HG03521 (cell line): ENCODE measurements at regions not wholly inside any gene's neighbourhood (a gene's known extent, or its start where the extent isn't known, plus 50 kb on each side); places are given as distances from the start of the nearest gene placed in this dataset.
A peak's percentile ranks its signal among the peaks of the same experiment; 100 is the strongest.

ENCODE experiments used
- ATAC-seq: cut with Tn5 transposase; IDR thresholded peaks from one replicate; pipeline ENCODE4 v1.9.1; 2021; ENCODE audit warnings: mild to moderate bottlenecking, moderate library complexity; ENCODE audit not compliant: unreplicated experiment

DNA sequence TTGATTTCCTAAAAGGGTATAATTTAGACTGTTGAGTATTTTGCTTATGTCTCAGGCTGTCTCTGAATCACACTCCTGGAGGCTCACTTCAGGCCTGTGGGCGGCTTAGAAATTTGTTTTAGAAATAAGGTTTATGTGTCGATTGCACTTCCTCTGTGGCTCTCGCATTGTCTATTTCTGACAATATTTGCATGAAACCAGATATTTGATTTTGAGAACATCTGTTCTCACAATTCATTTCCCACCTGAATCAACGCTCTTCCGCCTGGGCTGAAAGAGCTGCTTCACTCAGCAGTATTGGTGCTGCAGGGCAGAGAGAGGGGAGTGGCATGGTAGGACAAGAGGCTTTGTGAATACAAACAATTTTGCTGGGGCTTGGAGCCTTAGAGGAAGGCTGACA, 262.0 kb downstream of the ADRA2A start:
- ATAC-seq, result peak; percentile 90

DNA sequence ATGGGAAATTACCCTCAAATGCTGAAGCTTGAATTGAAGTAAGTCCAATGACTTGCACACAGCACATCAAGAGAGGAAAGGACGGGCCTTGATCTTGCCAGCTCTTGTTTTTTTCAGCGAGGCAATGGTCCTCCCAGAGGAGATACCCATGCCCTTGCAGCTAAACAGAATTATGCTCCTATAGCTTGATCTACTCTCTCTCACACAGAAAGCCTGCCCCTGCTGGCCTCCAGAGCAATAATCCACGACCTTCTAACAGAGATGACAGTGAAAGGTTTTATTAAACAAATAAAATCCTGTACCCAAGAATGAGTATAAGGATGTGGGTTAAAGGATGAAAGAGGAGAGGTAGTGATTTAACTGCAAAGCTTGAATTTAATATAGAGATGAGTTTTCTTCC, 268.0 kb downstream of the ADRA2A start:
- ATAC-seq, result peak; percentile 73

DNA sequence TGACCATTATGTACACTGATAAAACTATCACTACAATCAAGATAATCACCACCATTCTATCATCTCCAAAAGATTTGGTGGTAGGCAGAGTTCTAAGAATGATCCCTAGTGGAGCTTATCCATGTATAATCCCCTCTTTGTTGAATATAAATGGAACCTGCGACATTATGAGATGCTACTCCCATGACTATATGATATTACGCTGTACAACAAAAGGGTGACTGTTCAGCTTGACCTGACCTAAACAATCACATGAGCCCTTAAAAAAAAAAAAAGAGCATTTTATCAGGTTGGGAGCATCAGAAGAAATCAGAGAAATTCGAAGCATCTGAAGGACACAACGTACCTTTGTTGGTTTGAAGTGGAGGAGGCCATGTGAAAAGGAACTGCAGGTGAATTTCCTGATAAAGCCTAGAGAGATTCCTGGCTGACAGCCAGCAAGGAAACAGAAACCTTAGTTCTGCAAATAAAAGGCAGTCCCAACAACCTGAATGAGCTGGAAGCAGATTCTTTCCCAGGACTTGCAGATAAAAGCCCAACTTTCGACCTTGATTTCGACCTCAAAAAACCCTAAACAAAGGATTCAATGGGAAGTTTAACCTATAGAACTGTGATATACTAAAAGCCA, 270.7 kb downstream of the ADRA2A start:
- ATAC-seq, result no peak

DNA sequence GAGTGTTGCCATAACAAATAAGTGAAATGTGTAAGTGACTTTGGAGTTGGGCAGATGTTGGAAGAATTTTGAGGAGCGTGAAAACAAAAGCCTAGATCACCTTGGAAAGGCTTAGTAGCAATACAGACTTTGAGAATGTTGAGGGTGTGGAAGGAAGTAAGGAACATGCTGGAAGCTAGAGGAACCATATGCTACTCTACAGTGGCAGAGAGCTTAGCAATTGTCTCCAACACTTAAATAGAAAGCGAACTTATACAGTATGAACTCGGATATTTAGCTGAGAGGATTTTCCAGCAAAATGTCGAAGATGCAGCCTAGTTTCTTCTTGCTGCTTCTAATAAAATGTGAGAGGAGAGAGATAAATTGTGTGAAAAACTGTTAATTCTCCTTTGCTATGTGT, 271.2 kb downstream of the ADRA2A start:
- ATAC-seq, result no peak

DNA sequence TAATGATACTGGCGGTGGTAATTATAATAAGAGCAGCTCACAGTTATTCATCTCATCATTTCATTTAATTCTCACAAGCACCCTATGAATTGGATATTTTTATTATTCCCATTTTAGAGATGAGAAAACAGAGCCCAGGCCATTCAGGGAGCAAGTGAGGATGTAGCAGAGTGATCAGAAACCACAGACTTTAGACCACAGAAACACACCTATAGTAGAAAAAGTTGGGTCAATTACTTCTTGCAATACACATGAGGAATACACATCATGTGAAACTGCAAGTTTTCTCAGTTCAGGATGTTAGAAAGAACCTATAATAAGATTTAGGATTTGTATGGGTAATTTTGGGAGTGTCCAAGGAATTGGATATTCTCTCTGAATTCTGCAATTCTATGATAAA, 278.0 kb downstream of the ADRA2A start:
- no peak for ATAC-seq

DNA sequence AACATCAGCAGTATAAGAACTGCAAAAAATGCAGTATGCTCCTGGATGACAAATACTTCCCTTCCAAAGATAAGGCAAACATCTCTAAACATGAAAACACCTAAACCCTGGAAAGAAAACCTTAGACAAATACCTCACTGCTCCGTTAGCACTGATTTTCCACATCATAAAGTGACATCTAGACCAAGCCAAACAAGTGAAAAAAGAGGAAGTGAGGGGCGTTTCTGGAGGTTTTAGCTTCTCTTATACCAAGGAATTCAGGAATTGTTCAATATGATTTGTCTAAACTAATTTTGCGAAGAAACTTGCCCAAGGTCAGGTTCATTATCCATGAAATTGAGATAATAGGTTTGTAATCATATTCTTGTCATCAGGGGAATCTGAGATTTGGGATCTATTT, 279.7 kb downstream of the ADRA2A start:
- no peak for ATAC-seq

DNA sequence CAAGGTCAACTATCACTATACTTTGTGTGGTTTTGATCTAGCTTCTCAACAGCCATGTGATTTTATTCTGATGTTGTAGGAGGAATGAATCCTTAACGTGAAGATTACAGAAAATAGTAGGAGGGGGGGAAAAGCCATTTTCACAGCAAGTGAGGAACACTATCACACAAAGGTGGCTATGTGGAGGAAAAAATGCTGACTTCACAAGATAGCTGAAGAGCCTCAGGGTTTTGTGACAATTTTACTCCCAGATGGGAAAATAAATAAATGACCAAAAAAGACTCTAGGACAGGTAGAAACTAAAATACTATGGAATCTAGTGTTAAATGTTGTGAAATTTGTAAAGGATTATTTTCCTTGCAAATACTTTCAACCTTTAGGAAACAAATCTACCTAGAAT, 281.0 kb downstream of the ADRA2A start:
- ATAC-seq, result no peak

DNA sequence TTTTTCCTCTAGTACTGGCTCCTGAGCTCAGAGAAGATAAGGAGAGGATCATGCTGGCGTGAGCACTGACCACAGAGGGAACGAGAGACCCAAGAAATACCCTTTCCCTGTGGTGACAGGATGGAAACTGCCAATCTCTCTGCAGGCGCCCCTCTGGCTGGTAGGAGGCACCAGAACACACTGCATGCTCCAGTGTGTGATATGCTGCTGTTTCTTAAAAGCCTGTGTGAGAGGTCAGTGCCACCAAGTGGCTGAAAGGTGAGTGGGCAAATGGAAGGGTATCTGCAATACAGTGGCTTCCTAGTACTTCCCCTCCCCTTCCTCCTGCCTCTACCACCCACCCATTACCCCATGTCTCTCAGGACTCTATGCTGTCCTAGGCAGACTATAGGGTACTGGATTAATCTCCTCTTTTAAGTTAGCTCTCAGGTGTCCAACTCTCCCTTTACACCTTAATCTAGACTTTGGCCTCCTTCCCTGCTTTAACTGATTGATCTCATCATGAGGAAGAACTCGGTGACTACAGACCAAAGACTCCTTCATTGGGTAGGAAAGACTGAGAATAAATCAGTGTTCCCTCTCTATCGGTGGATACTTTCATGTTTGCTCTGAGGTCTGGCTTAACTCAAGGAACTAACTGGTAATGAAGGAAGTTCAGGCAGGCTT, 283.6 kb downstream of the ADRA2A start:
- peak; percentile 78 for ATAC-seq

DNA sequence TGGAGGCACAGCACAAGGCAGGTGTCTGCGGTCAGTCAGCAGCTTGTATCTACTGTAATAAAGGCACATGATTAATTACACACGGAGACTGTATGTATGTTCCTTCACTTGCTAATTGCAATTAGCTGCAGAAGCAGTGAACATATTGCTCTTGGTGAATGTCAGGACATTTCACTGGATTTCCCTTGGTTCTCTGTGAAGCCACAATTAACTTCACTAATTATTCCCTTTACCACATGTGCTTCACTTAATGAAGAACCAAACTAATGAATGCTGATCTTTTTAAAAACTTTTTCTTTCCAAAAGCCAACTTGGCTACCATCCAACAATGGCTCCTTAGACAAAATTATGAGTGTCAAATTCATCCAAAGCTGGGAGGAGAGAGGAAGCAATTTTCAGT, 290.7 kb downstream of the ADRA2A start:
- ATAC-seq, result no peak

DNA sequence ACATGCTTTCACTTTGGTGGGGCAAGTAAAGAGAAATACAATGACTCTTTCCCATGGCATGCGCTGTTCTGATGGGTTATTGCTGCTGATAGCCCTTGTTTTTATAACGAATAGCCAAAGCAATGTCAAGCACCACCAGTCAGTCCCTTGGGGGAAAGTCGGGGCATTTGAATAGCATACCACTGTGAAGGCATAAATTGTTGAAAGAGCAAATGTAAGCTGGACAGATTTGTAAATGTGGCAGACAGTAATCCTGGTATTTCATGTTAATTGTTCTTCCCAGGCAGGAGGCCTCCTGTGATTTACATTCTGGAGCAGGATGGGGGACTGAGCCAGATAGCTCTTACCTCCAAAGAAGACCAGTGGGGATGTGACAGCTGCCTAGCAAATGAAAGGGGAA, 293.3 kb downstream of the ADRA2A start:
- no peak for ATAC-seq

DNA sequence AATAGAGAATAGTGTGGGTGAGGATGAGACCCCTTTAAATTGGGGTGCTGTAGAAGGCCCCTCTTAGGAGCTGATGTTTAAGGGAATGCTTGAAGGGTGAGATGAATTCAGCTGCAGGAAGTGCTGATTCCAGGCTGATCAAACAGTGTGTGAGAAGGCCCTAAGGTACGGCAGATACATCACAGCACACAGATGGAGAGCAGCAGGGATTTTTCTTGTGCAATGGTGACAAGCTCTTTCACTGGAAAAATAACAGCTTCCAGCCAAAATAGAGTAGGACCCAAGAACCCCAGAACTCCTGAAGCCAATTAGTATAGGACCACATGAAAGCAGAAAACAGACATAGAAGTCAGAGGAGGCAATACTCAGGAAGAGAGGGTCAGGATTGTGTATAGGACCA, 296.9 kb downstream of the ADRA2A start:
- no peak for ATAC-seq

DNA sequence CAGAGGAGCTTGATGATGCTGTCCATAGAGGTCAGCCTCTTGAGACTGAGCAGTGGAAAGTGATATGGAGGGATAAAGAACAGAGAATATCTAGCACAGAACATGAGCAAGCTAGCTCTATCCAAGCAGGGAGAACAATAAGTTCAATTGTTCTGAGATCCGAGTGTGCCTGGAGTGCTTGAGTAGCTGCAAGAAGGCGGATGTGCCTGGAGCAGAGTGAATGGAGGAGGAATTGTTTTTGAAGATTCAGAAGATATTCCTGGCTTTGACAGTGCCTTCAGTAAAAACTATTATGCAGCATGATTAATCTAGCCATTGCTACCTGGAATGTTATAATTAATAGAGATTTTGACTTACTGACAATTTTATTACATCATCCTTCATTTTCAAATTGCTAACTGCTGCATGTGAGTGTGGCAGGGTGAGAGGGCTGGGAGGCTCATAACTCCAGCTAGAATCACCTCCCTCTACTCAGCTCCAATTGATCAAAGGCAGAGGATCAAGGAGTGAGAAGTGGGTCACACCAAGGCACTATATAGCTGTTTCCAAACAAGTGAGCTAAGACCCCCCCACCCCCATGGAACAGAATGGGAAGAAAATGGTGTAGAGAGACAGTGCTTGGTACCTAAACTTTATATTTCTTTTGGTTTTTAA, 302.8 kb downstream of the ADRA2A start:
- no peak for ATAC-seq

DNA sequence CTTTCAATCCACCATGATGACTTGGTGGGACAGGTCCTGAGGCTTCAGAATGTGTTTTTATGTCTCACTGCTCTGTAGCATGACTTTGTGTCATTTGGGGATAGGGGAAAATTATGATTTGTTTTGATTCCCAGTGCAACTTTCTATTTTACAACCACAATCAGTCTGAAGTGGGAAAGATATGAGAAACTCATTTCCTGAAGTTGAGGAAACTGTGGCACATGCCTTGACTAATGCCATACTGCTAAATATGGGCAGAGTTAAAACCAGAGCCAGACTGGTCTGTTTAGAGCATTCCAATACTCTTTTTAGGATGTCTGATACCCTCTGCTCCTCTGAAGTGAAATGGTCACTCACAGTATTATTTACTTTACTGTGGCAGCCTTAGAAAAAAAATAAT, 307.7 kb downstream of the ADRA2A start:
- ATAC-seq, result no peak

DNA sequence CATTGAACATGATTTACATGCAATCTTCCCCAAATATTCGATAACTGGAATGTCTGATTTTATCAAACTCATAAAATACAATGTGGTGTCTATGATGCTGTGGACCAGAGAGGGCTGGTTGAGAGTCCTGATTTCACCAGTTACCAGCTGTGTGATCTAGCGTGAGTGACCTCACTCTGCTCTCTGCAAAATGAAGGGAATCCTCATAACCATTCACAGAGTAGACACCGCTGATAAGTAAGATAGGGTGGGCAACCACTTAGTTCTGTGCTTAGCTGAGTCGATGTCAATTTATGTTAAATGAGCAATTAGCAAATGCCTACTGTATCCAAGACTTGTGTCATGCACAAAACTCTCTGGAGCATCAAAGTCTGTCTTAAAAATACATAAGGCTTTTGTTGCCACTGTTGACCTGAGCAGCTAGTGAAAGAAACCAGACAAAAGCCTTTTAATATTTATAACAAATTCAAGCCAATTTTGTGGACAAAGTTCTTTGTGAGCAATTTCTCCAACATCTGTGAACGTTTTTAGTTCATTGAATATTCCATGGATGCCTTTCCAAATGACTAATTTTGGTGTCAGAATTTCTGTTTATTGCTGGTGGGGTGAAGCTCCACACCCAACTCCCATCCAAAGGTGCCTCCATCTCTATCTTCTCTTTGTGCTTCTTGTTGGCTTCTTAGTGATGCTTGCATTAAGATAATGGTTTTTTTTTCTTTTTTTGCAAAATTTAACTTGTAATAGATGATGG, 314.2 kb downstream of the ADRA2A start:
- no peak for ATAC-seq

DNA sequence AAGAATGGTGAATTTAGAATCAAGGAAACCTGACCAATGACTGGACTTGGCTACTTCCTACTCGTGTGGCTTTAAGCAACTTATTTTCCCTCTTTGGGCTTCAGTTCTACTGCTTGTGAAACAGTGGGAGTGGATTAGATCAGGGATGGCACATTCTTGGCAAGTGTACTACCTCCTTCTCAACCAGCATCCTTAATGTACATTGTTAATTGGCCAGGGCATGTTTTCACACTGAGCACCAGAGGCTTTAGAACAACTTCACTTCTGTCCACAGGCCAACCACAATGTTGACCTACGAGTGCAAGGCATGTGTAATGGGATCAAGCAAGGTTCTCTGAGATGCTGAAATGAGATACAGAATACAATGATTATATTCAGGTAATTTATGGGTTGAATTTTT, 315.3 kb downstream of the ADRA2A start:
- no peak for ATAC-seq

DNA sequence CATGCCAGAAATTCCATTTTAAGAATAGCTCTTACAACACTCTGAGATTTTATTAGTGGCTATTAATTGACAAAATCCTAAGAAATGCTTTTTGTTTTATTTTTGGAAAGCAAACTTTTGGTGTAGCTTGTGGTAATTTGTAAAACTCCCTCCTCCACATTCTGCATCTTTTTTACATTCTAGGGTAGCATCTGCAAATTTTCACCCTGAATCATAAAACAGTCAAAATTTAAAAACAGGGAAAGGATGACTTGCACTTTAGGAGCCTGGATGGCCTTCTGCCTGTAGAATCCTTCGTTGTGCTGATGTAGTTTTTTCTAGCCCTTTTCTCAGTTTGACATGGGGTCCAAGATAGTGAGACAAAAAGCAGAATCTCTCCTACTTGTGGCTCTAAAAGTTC, 316.1 kb downstream of the ADRA2A start:
- no peak for ATAC-seq

DNA sequence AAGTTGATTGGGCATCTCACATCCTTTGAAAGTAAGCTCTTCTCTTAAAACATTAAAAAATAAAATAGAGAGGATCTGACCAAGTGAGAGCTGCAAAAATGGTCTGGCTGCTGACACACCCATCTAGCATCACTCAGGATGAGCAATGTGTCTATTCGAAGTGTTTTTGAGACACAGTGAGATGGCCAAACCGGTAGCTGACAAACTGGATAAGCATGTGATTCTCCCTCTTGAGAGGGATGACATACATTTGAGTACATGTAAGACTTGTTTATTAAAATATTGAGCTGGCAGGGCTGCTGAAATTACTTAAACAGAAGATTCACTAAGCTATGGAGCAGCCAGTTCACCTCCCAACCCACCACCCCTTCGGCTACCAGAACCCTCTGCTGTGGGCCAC, 333.9 kb downstream of the ADRA2A start:
- ATAC-seq, result no peak

DNA sequence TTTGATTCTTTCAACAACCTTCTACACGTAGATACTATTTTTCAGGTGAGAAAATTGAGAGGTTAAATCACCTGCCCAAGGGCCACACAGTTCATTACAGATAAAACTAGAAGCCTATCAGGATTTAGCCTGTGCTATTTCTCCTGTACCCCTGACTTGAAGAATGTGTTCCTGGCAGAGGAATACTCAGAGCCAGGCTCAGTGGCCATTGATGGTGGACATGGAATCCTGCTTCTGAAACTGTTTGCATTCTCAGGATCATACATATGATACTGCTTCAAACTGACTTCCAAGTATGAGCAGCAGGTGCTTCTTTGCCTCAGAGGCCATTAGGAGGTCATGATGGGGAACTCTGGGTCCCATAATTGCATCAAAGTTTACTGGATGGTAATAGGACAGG, 348.6 kb downstream of the ADRA2A start:
- no peak for ATAC-seq

DNA sequence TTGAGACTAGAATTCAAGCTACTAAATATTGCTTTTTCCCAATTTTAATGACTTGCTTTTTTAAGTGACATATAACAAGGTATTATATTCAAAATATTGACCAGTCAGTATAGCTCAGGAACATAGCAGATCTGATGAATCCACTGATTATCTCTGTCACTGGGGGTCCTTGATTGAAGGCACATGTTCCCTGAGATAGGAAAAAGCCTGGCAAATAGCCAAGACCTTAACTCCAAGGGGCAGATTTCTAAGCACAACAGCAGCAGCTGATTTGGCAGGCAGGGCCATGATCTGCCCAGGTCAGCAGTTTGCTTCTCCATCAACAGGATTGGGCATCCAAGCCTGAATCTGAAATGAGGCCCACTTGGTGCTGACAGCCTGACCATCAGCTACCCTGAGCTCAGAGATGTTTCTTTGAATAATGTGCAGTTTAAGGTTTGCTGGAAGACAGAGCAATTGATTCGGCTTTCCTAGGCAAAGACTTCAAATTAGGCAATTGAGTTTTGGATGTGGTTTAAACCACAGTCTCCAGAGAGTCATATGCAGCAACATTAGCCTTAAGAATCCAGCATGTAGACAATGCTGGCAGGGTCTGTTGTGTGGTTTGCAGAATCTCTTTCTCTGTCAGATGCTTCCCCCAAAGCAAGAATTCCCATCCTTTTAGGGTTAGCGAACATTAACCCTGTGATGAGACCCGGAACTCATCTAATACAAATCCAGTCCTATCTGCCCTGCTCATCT, 352.6 kb downstream of the ADRA2A start:
- ATAC-seq, result no peak

DNA sequence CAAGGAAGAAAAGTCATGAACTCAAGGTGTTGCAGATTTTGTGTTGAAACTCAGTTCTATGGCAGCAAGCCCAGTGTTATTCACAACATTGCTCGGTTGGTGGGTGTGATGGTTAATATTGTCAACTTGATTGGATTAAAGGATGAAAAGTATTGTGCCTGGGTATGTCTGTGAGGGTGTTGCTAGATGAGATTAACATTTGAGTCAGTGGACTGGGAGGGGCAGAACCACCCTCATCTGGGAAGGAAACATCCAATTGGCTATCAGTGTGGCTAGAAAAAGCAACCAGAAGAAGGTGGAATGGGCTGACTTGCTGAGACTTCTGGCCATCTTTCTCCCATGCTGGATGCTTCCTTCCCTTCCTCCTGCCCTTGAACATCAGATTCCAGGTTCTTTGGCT, 353.2 kb downstream of the ADRA2A start:
- no peak for ATAC-seq

DNA sequence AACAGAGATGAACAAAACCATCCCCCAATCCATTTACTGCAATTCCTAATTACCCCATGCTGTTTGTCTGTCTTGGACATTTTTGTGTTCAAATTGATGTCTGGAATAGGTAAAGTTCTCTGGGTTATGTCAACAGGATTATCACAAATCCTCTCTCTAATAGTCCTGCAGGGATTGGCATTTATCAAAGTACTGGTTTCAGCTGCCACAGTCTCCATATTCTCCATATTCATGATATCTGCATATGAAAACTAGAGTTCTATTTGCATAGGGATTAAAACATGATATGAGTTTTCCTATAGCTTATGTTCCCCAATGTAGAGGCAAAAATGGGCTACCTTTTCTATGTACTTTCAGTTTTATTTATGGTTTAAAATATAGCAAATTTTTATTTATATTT, 355.8 kb downstream of the ADRA2A start:
- ATAC-seq, result no peak
